Right renal cortex interstitium (tissue), 3 donors: ENCODE measurements at regions not wholly inside any gene's neighbourhood (a gene's known extent, or its start where the extent isn't known, plus 50 kb on each side); places are given as distances from the start of the nearest gene placed in this dataset.
"Not testable (repeated sequence)": the region's sequence is repeated elsewhere in the genome, so short reads cannot be mapped to it uniquely, and the experiment has no call there.

Experiments
- DNase-seq, 3 donors: peaks; one replicate each; pipeline ENCODE4 v3.0.0-alpha.2; 2013; ENCODE audit warnings: low read depth in 3 of 3, low spot score in 2 of 3

GRCh38 chr3:73120710-73121109 is 59.3 kb downstream of the EBLN2 start:
- DNase-seq = no peak

GRCh38 chr3:73121669-73122331 is 60.3 kb downstream of the EBLN2 start:
- no peak for DNase-seq

GRCh38 chr3:73134034-73134433 is 72.6 kb downstream of the EBLN2 start:
- no peak for DNase-seq

- no peak for DNase-seq
Measured at GRCh38 chr3:73136941-73137340, 75.5 kb downstream of the EBLN2 start.

- no peak for DNase-seq
Measured at GRCh38 chr3:73137736-73138403, 76.4 kb downstream of the EBLN2 start.

GRCh38 chr3:73140772-73141442 is 79.4 kb downstream of the EBLN2 start:
- DNase-seq = no peak

GRCh38 chr3:73141525-73141924 is 80.1 kb downstream of the EBLN2 start:
- DNase-seq = no peak

- DNase-seq = no peak
Measured at GRCh38 chr3:73143401-73143800, 81.9 kb downstream of the EBLN2 start.

- DNase-seq = no peak
Measured at GRCh38 chr3:73143821-73144237, 82.4 kb downstream of the EBLN2 start.

GRCh38 chr3:73144276-73144675 is 82.8 kb downstream of the EBLN2 start:
- DNase-seq = no peak

GRCh38 chr3:73144828-73145227 is 83.4 kb downstream of the EBLN2 start:
- DNase-seq = no peak

- not testable (repeated sequence) for DNase-seq
Measured at GRCh38 chr3:73147479-73147878, 86.0 kb downstream of the EBLN2 start.

- DNase-seq = no peak
Measured at GRCh38 chr3:73148206-73148605, 86.7 kb downstream of the EBLN2 start.

- no peak for DNase-seq
Measured at GRCh38 chr3:73148682-73149081, 87.2 kb downstream of the EBLN2 start.

- DNase-seq = no peak
Measured at GRCh38 chr3:73150369-73151130, 89.1 kb downstream of the EBLN2 start.

GRCh38 chr3:73152571-73152970 is 91.1 kb downstream of the EBLN2 start:
- DNase-seq = not testable (repeated sequence)

GRCh38 chr3:73153057-73153456 is 91.6 kb downstream of the EBLN2 start:
- not testable (repeated sequence) for DNase-seq

- DNase-seq = not testable (repeated sequence)
Measured at GRCh38 chr3:73154261-73154660, 92.8 kb downstream of the EBLN2 start.

GRCh38 chr3:73155441-73155840 is 94.0 kb downstream of the EBLN2 start:
- not testable (repeated sequence) for DNase-seq

- DNase-seq = no peak
Measured at GRCh38 chr3:73164622-73165021, 103.2 kb downstream of the EBLN2 start.

- no peak for DNase-seq
Measured at GRCh38 chr3:73175698-73176097, 114.2 kb downstream of the EBLN2 start.
